HEK293T (cell line): ENCODE measurements at regions not wholly inside any gene's neighbourhood (a gene's known extent, or its start where the extent isn't known, plus 50 kb on each side); places are given as distances from the start of the nearest gene placed in this dataset.

Experiments
- BHLHE40 ChIP-seq: fragments of 450-650 bp; IDR thresholded peaks from 2 replicates; pipeline ENCODE4 v1.6.1; 2016; ENCODE audit warnings: mild to moderate bottlenecking, moderate library complexity, borderline replicate concordance
- NFRKB ChIP-seq: fragments of 450-650 bp; IDR thresholded peaks from 2 replicates; pipeline ENCODE4 v1.6.1; 2016; ENCODE audit warnings: mild to moderate bottlenecking, moderate library complexity
- SP1 ChIP-seq: fragments of 450-650 bp; IDR thresholded peaks from 2 replicates; pipeline ENCODE4 v1.6.1; 2017
- TARDBP ChIP-seq: fragments of 450-650 bp; IDR thresholded peaks from 2 replicates; pipeline ENCODE4 v1.6.1; 2016

DNA sequence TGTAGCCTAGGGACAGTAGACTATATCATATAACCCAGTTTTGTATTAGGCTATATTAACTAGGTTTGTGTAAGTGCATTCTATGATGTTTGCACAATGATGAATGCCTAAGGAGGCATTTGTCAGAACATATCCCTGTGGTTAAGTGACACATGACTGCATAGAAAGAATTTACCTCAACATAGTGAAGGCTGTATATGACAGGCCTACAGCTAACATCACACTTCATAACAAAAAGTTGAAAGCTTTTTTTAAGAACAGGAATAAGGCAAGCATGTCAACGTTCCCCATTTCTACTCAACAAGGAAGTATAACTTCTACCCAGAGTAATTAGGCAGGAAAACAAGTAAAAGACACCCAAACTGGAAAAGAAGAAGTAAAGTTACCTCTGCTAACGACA, 165.9 kb upstream of the NDST4 start:
- no peak for TF ChIP-seq SP1
- no peak for TF ChIP-seq BHLHE40
- TF ChIP-seq TARDBP, result no peak
- no peak for TF ChIP-seq NFRKB
